Keratinocyte (primary cell): ENCODE measurements at regions not wholly inside any gene's neighbourhood (a gene's known extent, or its start where the extent isn't known, plus 50 kb on each side); places are given as distances from the start of the nearest gene placed in this dataset.

ENCODE experiments used
- DNase-seq: peaks from one replicate; pipeline ENCODE4 v3.0.0-alpha.2; 2011; ENCODE audit warnings: low read depth, missing footprints, low spot score
- FAIRE-seq: peaks from 2 replicates; lab custom pipeline; 2011; peaks lifted over from hg19 to GRCh38; lab: Jason Lieb, UNC
- H2AFZ ChIP-seq: 2 replicates; pipeline ENCODE4 v1.6.0; 2012; ENCODE audit warnings: low read length, control low read depth, inconsistent platforms; ENCODE audit not compliant: control insufficient read depth
- H3K27ac ChIP-seq: 2 replicates; pipeline ENCODE4 v1.5.1; 2011; ENCODE audit warnings: low read length; ENCODE audit not compliant: control insufficient read depth, insufficient read depth
- H3K27me3 ChIP-seq: 3 replicates; pipeline ENCODE4 v1.6.0; 2011; ENCODE audit warnings: low read length; ENCODE audit not compliant: control insufficient read depth, insufficient read depth; ENCODE audit errors: extremely low read depth
- H3K36me3 ChIP-seq, 2 experiments: 2 replicates in 1 of 2; 3 replicates in 1 of 2; pipeline ENCODE4 v1.5.1; 2011; ENCODE audit warnings: low read length in 2 of 2, mild to moderate bottlenecking in 1 of 2; ENCODE audit not compliant: control insufficient read depth in 2 of 2, insufficient read depth in 2 of 2; ENCODE audit errors: extremely low read depth in 1 of 2
- H3K4me1 ChIP-seq: 3 replicates; pipeline ENCODE4 v1.5.1; 2011; ENCODE audit warnings: low read length; ENCODE audit not compliant: control insufficient read depth, insufficient read depth; ENCODE audit errors: extremely low read depth
- H3K4me2 ChIP-seq: 3 replicates; pipeline ENCODE4 v1.6.0; 2011; ENCODE audit warnings: low read depth, low read length; ENCODE audit not compliant: control insufficient read depth, insufficient read depth; ENCODE audit errors: extremely low read depth
- H3K4me3 ChIP-seq, 3 experiments: fragments of 200-600 bp in 1 of 3; sonication (generic) in 1 of 3; 2 replicates in 2 of 3; 3 replicates in 1 of 3; pipeline ENCODE4 v1.5.1; 2011 to 2016; ENCODE audit warnings: low read length in 3 of 3, mild to moderate bottlenecking in 3 of 3, control low read depth in 2 of 3, inconsistent platforms in 1 of 3, low read depth in 1 of 3, mixed read lengths in 1 of 3, mixed run types in 1 of 3, moderate library complexity in 1 of 3; ENCODE audit not compliant: control insufficient read depth in 2 of 3, insufficient read depth in 2 of 3; ENCODE audit errors: extremely low read depth in 1 of 3
- H3K79me2 ChIP-seq: 2 replicates; pipeline ENCODE4 v1.6.0; 2012; ENCODE audit warnings: low read length; ENCODE audit not compliant: control insufficient read depth, insufficient read depth
- H3K9ac ChIP-seq: 3 replicates; pipeline ENCODE4 v1.6.0; 2011; ENCODE audit warnings: low read length; ENCODE audit not compliant: control insufficient read depth, insufficient read depth; ENCODE audit errors: extremely low read depth
- H3K9me1 ChIP-seq: 3 replicates; pipeline ENCODE4 v1.6.0; 2011; ENCODE audit warnings: low read length; ENCODE audit not compliant: control insufficient read depth, insufficient read depth; ENCODE audit errors: extremely low read depth
- H3K9me3 ChIP-seq: 2 replicates; pipeline ENCODE4 v1.5.1; 2012; ENCODE audit warnings: low read depth, low read length; ENCODE audit not compliant: control insufficient read depth
- H4K20me1 ChIP-seq: 3 replicates; pipeline ENCODE4 v1.6.0; 2011; ENCODE audit warnings: low read length; ENCODE audit not compliant: control insufficient read depth, insufficient read depth; ENCODE audit errors: extremely low read depth
- CTCF ChIP-seq, 3 experiments: IDR thresholded peaks in 1 of 3; conservative IDR thresholded peaks in 1 of 3; optimal IDR thresholded peaks in 1 of 3; 2 replicates in 2 of 3; 3 replicates in 1 of 3; pipeline versions ENCODE3 to v1.5.1; 2011; ENCODE audit warnings: low read length in 3 of 3, mild to moderate bottlenecking in 3 of 3, moderate library complexity in 2 of 3, control low read depth in 1 of 3, inconsistent platforms in 1 of 3; ENCODE audit not compliant: insufficient read depth in 2 of 3; ENCODE audit errors: extremely low read depth in 1 of 3
- EZH2 ChIP-seq: IDR thresholded peaks from one replicate; pipeline ENCODE4 v1.6.1; 2012; ENCODE audit warnings: inconsistent platforms, mild to moderate bottlenecking, low read length, moderate library complexity
- dilution Hi-C: fragments of 300-500 bp; cut with MboI; formaldehyde crosslinking; loops from one replicate; pipeline ENCODE4 v1.7.0; 2020; ENCODE audit warnings: low sequenced_read_pairs; ENCODE audit not compliant: extremely low pct_ligation_motif_present

- H3K36me3 ChIP-seq, result no peaks in the 10 kb centered on the region
- H3K9me1 ChIP-seq, result no peaks in the 10 kb centered on the region
- no peaks in the 10 kb centered on the region for H4K20me1 ChIP-seq
- H3K79me2 ChIP-seq, result no peaks in the 10 kb centered on the region
- H3K4me1 ChIP-seq, result no peaks in the 10 kb centered on the region
- FAIRE-seq (no peak), DNase-seq (no peak)
- no peaks in the 10 kb centered on the region for H3K9me3 ChIP-seq
- no peak overlapping the region for H3K9ac ChIP-seq
- dilution Hi-C loops, result no loop called here
- H3K4me3 ChIP-seq, result no peak overlapping the region
- no peak overlapping the region for H3K27ac ChIP-seq
- no peak overlapping the region for H2AFZ ChIP-seq
- TF ChIP-seq CTCF (optimal IDR thresholded peaks at IDR 0.05 in 1 of 3, IDR thresholded peaks at IDR 0.05 in 1 of 3, conservative IDR thresholded peaks at IDR 0.05 in 1 of 3; ENCODE audit: extremely low read depth in 1 of 3, insufficient read depth in 2 of 3, low read length in 3 of 3) (no peak), EZH2 (no peak)
- no peaks in the 10 kb centered on the region for H3K27me3 ChIP-seq
- no peak overlapping the region for H3K4me2 ChIP-seq
These were observed 126.9 kb upstream of the ETS2 start for GRCh38 chr21:38678827-38679226.

DNA sequence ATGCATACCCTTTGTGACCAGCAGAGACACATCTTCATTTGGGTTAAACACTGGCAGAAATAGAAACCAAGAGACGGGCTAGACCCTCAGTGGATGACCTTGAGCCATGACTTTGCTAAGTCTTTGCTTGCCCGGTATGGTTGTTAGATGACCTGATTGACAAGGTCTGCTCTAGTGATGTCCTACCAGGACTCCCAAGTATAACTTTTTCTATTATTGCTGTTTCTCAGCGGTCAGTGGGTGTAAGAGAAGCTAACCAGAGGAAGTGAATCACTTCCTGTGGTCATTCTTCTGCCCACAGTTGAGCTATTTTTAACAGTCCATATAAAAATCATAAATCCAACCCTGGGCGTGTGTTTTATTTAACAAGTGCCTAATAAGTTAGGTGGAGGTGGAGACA lies 126.2 kb upstream of the ETS2 start:
- TF ChIP-seq CTCF (optimal IDR thresholded peaks at IDR 0.05 in 1 of 3, IDR thresholded peaks at IDR 0.05 in 1 of 3, conservative IDR thresholded peaks at IDR 0.05 in 1 of 3; ENCODE audit: extremely low read depth in 1 of 3, insufficient read depth in 2 of 3, low read length in 3 of 3) (no peak), EZH2 (no peak)
- Histone ChIP-seq H3K4me2 (no peak overlapping the region), H3K9me1 (no peaks in the 10 kb centered on the region), H3K27ac (no peak overlapping the region), H3K79me2 (no peaks in the 10 kb centered on the region), H2AFZ (no peak overlapping the region), H3K4me1 (no peaks in the 10 kb centered on the region), H3K9me3 (no peaks in the 10 kb centered on the region), H3K36me3 (no peaks in the 10 kb centered on the region), H4K20me1 (no peaks in the 10 kb centered on the region), H3K27me3 (peaks cover 2% of the 10 kb centered on the region), H3K4me3 (no peak overlapping the region), H3K9ac (no peak overlapping the region)
- dilution Hi-C loops, result no loop called here
- FAIRE-seq, result no peak
- no peak for DNase-seq
